IPS-11a (cell line): ENCODE measurements at regions not wholly inside any gene's neighbourhood (a gene's known extent, or its start where the extent isn't known, plus 50 kb on each side); places are given as distances from the start of the nearest gene placed in this dataset.
"Not testable (repeated sequence)": the region's sequence is repeated elsewhere in the genome, so short reads cannot be mapped to it uniquely, and the experiment has no call there.

Experiments used
- H3K4me3 ChIP-seq: one replicate; pipeline ENCODE4 v1.5.1; 2013; ENCODE audit warnings: low read depth, low read length, control low read depth

DNA sequence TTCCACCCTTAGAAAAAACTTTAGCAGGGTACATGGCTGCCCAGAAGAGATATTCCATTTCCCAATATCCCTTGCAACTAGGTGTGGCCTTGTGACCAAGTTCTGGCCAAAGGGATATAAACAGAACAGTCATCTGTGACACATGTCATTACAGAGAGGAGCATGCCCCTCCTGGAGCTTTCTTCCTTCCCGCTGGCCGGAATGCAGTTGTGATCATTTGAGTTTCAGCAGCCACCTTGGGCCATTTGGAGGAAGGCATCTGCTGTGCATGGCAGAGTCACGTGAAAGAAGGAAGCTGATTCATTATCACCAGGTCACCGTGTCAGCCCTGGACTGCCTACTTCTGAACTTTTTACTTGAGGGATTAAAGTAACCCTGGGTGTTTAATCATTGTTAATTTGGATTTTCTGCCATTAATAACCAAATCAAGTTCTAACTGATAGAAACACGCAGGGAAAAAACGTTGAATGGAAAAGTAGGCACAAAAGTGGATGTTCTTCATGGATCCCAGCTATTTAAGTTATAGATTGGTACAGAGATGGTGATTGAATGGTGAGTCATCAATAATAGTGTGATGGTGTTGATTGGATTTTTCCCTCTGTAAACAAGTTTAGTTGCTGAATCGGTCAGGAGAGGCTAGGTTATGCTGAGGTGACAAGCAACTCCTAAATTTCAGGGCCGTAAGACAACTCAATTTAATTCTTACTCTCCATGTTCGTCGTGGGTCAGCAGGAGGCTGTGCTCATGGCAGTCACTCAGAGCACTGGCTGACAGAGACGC lies 80.7 kb upstream of the CCDC167 start:
- H3K4me3 ChIP-seq: no peak overlapping the region

DNA sequence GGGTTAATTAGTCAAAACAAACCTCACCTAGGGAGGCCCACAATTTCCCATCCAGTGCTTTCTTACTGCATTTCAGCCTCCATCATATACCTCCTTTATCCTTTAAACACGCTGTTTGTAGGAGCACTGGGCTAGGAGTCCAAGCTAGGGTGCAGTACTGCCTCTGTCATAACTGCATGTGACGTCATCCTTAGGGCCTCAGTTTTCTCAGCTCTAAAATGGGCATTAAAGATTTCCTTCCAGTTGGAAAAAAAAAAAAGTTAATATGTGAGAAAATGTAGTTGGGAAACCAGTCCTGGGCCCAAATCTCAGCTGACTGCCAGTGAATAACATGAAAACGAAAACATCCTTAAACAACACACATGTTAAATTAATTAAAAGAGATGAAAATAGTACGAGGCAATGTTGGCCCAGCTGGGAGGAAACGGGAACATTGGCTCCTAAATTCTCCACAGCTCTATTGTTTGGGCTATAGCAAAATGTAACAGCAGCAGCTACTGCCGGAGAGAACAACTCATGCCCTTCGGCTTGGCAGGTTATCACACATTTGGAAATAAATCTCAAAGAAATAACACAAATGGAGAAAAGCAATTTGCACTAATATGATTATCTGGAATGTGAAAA lies 79.9 kb upstream of the CCDC167 start:
- H3K4me3 ChIP-seq: no peak overlapping the region

DNA sequence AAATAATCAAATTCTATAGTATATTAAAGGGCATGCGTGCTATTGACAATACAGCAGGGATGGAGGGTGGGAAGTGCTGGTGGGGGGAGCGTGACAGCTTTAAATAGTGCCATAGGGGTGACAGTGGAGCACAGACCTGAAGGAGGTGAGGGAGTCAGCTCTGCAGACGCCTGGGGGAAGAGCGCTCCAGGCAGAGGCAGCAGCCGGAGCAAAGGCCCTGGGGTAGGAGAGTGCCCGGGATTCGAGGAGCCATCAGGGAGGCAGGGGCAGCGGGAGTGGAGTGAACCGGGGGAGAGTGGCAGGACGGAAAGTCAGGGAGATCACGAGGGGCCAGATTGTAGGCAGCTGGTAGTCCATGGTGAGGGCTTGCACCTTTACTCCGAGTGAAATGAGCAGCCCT lies 78.4 kb upstream of the CCDC167 start:
- H3K4me3 ChIP-seq: no peak overlapping the region

DNA sequence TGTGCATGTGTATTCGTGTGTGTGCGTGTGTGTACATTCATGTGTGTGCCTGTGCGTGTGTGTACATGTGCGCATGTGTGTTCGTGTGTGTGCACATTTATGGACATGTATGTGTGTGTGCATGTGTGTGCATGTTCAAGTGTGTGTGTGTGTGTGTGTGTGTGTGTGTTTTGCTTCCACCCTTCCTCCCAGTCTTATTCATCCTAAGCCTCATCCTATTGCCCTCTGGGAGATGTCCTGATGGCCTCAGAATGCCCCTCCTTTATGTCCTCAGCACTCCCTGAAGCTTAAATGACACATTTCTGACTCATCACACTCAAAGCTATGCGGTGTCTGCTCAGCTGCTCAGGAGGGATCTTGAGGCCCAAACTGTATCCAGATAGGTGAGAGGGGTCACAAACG lies 76.6 kb upstream of the CCDC167 start:
- H3K4me3 ChIP-seq: no peak overlapping the region

DNA sequence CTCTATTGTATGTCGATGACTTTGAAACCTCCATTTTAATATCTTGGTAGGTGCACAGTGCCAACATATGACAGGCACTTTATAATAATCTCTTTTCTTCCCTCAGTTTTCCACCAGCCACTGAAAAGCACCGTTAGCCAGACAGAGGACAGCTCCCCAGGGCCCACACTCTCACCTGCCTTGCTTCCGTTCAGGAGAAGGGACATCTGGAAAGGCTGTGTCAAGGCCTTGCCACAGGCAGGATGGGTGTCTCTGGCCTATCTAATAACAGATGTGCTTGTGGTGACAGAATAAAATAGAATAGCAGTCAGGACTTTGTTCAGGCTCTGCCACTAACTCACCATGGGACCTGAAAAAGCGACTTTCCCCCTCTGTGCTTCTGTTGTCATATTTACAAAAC lies 75.5 kb upstream of the CCDC167 start:
- no peak overlapping the region for H3K4me3 ChIP-seq

DNA sequence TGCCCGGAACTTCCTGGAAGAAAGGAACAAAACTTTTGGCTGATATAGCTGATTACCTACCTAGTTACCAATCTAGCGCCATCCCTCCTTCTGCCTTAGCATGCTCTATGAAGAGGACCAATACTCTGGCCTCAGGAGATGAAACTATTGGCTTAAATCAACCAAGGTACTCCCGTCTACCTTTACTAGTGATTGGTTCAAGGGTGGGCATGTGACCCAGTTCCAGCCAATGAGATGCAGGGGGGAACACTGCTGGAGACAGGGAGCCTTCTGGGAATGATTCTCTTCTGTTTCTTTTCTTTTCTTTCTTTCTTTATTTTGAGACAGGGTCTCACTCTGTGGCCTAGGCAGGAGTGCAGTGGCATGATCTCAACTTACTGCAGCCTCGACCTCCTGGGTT lies 72.6 kb upstream of the CCDC167 start:
- no peak overlapping the region for H3K4me3 ChIP-seq

DNA sequence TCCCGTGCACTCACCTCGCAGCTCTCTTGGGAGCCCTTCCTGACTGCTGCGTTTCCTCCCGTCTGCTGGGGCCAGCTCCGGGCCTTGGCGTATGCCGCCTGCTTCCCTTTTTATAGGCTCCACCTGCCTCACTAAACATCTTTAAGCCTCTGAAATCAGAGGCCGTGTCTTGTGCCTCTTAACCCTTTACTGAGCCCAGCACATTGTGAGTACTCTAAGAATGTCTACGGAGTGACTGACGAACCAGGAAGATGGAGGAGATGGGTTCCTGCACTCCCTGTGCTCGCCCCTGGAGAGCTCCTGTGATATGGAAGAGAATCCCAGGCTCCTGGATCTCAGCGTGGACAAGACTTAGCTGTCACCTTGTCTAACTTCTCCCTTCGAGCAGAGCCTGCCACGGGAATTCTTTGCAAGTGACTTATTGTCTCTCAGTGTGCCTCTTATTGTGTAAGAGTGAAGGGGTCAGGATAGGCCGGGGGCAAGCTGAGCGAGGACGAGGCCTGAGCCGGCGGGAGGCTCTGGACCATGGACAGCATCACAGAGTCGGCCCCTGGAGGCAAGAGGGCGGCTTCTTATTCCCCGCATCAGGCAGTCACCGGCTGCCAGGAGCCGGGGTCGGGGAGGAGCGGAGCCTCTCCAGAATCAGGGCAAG lies 70.9 kb upstream of the CCDC167 start:
- no peak overlapping the region for H3K4me3 ChIP-seq

DNA sequence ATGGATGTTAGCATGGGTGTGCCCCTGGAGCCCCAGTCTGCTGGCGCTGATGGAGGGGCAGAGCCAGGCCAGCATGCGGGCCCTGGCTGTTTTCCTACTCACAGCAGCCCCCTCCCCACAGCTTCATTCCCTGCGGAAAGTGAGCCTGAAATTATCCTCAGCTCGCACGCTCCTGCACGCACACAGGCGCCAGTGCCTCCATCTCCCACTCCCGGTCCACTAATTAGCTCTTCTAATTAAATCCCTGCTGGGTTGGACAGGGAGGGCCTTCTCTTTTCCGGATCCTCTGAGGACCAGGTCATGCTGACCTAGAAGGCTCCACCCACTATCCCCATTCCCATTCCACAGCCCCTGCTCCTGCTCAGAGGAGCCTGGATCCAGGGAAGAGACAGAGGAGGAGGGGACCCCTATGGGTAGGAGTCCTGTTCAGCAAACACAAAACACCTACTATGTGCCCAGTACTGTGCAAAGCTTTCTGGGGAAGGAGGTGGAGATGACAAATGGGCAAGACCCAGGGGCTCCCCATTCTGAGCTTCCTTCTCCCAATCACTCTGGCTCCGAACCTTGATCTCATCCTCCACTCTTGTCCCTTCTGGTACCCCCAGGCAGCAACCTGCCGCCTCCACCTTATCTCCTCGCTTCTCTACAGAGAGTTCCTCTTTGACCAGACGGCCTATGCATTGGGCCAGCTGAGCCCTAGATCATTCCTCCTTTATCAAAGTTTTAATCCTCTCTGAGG lies 70.2 kb upstream of the CCDC167 start:
- H3K4me3 ChIP-seq: no peak overlapping the region

DNA sequence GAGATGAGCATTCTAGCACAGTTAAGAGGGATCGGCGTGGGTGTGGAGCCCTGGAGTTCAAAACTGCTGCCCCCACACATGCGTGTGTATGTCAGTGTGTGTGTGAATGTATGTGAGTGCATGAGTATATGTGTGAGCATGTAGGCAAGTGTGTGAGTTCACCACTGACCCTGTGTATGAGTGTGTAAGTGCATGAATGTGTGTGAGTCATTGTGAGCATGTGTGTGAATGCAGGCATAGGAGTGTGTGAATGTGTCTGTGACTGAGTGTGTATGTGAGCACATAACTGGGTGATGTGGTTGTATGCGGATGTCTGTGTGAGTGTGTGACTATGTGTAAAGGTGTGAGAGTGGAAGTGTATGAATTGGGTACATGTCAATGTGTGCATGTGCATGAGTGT lies 69.6 kb upstream of the CCDC167 start:
- H3K4me3 ChIP-seq: no peak overlapping the region

DNA sequence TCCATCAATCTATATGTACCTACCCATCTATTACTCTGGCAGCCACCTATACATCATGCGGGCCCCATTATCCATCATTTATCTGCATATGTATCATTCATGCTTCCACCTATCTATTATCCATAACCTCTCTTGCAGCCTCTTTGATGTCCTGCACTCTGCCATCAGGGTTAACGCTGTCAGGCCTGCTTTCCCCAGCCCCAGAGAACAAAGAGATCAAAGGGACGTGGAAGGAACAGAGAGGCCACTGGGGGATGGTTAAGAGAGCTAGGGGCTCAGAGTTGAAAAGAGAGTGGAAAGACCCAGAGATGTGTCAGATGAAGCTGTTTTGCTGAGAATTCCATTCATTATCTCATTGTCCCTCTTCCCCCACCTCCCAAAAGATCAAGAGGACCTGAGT lies 67.3 kb upstream of the CCDC167 start:
- H3K4me3 ChIP-seq: no peak overlapping the region

DNA sequence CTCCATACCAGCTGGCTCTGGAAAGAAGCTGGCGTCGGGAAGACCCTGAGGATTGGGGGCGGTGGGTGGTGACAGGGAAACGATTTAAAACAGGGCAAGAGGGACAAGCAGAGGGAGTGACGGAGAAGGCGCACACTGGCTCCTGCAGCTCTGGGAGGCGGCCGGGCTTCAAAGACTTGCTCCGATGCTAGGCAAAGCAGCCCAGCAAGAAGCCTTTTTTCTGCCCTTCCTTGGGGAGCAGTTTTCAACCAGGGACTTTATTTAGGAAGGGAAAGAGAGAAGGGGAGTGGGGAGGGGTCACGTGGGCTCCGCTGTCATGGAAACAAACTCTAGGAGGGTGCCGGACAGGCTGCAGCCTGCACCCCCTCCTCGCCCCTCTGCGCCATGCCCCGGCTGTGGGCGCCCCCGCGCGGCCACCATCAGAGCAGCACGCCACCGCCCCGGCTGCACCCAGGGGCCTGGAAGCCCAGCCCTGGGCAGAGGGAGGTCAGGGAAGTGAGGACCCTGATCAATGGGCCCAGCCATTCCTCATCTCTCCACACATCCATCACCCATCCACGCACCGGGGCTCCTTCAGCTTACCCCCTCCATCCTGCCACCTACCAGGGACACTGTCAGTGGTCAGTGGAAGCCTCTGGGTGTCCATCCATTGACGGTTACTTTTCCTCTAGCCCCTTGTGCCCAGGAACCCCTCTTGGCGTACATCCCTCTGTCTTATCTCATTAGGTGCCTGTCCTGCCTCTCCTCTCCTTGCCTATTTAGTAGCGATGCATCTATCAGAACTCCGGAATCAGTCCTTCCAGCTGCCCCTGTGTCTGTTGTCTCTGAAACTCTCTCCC lies 66.6 kb upstream of the CCDC167 start:
- H3K4me3 ChIP-seq: peak overlapping the region; percentile 31

DNA sequence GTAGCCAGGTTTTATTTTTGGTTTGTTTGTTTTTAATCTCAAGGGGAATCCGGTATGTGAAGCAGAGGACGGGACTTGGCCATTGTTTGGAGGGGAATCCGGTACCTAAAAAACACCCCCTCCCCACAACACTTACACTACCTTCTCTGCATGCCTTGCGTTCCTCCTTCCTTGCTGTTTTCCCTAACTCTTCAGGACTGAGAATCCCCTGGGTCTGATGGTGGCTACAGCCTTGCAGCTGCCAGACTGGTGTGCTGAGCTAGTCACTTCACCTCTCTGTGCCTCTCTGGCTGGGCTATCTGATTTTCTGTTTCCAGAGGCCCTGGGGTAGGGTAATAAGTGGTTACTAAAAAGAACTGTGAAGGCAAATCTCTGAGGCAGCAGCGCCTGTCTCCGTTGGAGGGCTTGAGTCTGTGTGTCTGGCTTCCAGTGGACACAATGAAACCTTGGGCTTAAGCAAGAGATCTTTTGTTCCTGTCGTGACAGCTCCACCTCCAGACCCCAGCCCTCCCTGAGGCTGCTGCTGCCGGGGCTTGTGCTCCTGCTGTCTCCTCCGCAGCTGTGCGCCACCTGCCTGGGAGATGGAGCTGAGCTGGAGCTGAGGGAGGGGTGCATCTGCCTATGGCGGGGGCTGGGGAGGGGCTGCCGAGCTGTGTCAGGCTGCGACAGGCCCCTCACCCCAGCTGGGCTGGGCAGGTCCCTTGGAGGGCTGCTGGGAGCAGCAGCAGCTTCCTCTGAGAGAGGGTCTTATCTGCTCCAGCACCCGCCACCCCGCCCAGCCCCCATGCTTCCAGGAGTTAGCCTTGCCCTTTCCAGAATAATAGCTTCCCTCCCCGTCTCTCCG lies 65.8 kb upstream of the CCDC167 start:
- peak overlapping the region; percentile 31 for H3K4me3 ChIP-seq

DNA sequence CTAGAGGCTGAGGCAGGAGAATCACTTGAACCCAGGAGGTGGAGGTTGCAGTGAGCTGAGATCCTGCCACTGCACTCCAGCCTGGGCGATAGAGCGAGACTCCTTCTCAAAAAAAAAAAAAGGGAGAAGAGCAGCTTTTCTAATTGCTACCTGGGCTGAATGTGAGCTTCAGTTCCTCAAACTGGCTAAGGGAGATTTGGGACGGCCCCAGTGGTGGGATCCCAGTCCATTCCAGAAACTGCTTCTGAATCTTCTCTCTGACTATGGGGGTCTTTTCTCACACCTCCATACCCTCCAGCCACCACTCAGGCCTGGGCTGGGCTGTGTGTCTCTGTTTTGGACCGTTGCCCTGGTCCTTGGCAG lies 63.2 kb upstream of the CCDC167 start:
- H3K4me3 ChIP-seq: not testable (repeated sequence)

DNA sequence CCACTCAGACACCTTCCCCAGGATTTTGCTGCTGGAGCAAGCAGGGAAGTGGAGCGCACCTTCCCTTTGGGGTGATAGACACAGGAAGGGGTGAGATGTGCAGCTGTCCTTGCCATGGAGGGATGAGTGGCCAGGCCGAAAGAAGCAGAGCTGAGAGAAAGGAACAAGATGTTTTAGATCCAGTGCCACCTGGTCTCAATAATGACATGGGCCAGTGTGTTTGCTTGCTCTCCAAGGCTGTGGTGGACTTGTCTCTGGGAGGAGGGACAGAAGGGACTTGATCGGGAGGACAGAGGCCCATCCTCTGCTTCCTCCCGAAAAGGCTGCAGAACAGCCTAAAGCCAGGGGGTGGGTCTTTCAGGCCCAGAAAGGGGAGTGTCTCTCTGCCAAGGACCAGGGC lies 61.7 kb upstream of the CCDC167 start:
- H3K4me3 ChIP-seq: no peak overlapping the region

DNA sequence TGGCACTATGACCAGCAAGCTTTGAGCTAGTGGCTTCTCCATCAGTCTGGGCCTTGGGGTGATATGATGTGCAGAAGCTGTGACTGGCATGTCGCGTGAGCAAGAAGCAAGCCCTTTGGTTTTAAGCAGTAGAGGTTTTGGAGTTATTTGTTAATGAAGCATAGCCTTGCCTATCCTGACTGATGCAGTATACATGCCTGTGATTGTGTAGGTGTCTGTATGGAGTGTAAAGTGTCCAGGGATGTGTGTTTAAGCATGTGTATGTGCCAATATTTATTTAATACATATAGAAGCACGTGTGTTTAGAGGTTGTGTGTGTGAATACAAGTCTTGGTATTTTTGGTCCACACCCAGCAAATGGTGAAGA lies 61.0 kb upstream of the CCDC167 start:
- no peak overlapping the region for H3K4me3 ChIP-seq

DNA sequence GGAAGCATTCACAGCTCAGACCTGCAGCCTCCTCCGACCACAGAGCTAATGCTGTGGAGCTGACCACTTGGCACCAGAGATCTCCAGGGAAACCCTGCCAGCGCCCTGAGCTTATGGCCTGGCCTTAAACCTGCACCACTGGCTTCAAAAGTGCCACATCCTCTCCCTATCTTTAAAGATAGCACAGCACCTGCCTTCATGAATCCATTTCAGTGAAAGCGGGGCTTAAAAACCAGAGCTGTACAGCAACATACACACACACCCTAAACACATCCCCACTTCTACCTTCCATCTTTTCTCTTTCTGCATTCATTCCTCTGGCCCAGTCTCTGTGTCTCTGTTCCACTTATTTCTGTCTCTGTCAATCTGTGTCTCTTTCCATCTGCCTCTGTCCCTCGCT lies 59.8 kb upstream of the CCDC167 start:
- no peak overlapping the region for H3K4me3 ChIP-seq

DNA sequence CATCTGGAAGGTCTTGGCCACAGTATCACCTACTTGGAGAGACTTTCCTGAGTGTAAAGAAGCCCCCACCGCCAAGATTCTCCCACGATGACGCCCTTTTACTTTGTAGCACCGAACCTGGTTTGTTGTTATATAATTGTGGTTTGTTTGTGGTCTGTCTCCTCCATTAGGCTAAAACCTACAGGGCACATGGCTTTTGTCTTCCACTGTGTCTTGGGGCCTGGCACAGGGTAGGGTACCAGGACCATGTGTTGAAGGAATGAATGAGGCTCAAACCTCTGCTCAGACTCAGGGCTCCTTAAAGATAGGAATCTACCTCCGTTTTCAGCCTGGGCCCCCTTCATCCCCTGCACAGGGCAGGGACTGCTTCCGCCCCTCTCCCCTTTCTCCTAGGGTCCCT lies 59.4 kb upstream of the CCDC167 start:
- H3K4me3 ChIP-seq: no peak overlapping the region

DNA sequence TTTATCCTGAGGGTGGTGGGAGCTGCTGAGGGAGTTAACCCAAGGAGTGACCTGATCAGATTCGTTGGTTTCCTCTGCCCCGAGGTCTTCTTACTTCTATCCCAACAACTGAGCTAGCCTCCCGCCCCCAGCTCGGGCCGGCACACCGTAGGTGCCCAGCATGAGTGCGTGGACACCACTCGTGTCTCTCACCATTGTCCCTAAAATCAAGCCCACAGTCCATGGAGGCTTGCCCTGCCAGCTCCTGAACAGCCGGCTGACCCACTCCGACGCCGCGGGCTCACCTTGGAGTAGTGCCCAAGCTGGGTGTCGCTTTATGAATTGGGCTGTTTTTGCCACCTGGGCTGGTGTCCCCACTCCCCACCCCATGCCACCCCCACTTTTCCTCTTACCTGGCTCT lies 59.0 kb upstream of the CCDC167 start:
- no peak overlapping the region for H3K4me3 ChIP-seq

DNA sequence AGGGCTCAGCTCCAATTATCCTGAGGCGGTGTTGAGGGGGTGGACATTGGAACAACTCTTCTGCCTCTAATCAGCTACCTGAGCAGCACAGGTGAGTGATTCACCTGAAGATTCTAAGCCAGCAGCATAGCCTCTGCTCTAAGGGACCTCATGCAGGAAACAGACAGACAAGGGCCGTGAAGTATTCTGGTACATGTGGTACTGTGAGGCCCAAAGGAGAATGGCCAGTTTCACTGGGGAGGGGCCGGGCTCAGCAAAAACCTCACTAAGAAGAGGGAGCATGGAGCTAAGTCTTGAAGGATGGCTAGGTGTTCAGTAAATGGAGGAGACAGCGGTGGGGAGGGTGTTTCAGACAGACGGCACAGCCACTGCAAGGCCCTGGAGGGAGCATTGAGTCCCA lies 58.5 kb upstream of the CCDC167 start:
- no peak overlapping the region for H3K4me3 ChIP-seq

DNA sequence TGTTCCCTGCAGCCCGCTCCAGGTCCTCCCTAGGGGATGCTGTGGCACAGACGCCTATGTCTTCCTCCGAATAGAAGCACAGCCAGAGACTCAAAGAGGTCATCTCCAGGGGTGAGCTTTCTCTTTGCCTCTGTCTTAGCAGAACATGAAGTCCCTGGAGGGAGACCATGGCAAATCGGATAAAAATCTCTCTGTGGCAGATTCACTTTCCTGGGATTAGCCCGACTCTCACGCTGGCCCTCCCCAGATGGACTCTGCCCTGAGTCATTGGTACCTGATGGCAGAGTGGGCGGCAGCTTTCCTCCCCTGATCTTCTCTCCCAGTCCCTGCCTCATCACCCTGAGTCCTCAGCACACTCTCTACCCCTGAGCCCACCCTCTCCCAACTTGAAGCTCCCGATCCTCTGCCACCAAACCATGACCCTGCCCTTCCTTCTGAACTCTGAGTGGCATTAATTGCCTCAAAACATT lies 58.0 kb upstream of the CCDC167 start:
- H3K4me3 ChIP-seq: no peak overlapping the region
